HG03432 (cell line): ENCODE measurements at regions not wholly inside any gene's neighbourhood (a gene's known extent, or its start where the extent isn't known, plus 50 kb on each side); places are given as distances from the start of the nearest gene placed in this dataset.

Experiments
- ATAC-seq: cut with Tn5 transposase; IDR thresholded peaks from one replicate; pipeline ENCODE4 v1.9.1; 2021; ENCODE audit warnings: mild to moderate bottlenecking, moderate library complexity; ENCODE audit not compliant: unreplicated experiment

- no peak for ATAC-seq
These were observed 116.2 kb downstream of the NSUN3 start for GRCh38 chr3:94179059-94179458.

- ATAC-seq, result no peak
These were observed 120.7 kb downstream of the NSUN3 start for GRCh38 chr3:94183551-94183950.

GRCh38 chr3:94184781-94185180, 121.9 kb downstream of the NSUN3 start:
- ATAC-seq, result no peak

- ATAC-seq, result no peak
These were observed 122.9 kb downstream of the NSUN3 start for GRCh38 chr3:94185753-94186152.

GRCh38 chr3:94187697-94188096, 124.8 kb downstream of the NSUN3 start:
- ATAC-seq, result no peak

- ATAC-seq, result no peak
These were observed 132.5 kb downstream of the NSUN3 start for GRCh38 chr3:94195381-94195780.

- no peak for ATAC-seq
These were observed 143.4 kb downstream of the NSUN3 start for GRCh38 chr3:94206291-94206690.

GRCh38 chr3:94210256-94210655, 147.4 kb downstream of the NSUN3 start:
- no peak for ATAC-seq

GRCh38 chr3:94217406-94217805, 154.5 kb downstream of the NSUN3 start:
- ATAC-seq, result no peak

- ATAC-seq, result no peak
These were observed 157.6 kb downstream of the NSUN3 start for GRCh38 chr3:94220426-94220825.

GRCh38 chr3:94221829-94222228, 159.0 kb downstream of the NSUN3 start:
- ATAC-seq, result no peak

- ATAC-seq, result no peak
These were observed 162.4 kb downstream of the NSUN3 start for GRCh38 chr3:94225148-94225865.

GRCh38 chr3:94226078-94226477, 163.2 kb downstream of the NSUN3 start:
- no peak for ATAC-seq

- ATAC-seq, result no peak
These were observed 170.1 kb downstream of the NSUN3 start for GRCh38 chr3:94232921-94233320.

GRCh38 chr3:94234177-94234788, 171.4 kb downstream of the NSUN3 start:
- peak; percentile 85 for ATAC-seq

- no peak for ATAC-seq
These were observed 179.1 kb downstream of the NSUN3 start for GRCh38 chr3:94241986-94242385.

- ATAC-seq, result no peak
These were observed 183.3 kb downstream of the NSUN3 start for GRCh38 chr3:94246171-94246570.

- no peak for ATAC-seq
These were observed 185.2 kb downstream of the NSUN3 start for GRCh38 chr3:94248042-94248441.

- ATAC-seq, result peak; percentile 90
These were observed 186.7 kb downstream of the NSUN3 start for GRCh38 chr3:94249491-94250079.

GRCh38 chr3:94251566-94251965, 188.7 kb downstream of the NSUN3 start:
- ATAC-seq, result no peak

- no peak for ATAC-seq
These were observed 189.5 kb downstream of the NSUN3 start for GRCh38 chr3:94252316-94252715.
